ENCODE measurements at regions not wholly inside any gene's neighbourhood (a gene's known extent, or its start where the extent isn't known, plus 50 kb on each side); places are given as distances from the start of the nearest gene placed in this dataset.

- Histone ChIP-seq H4K91ac (replicated peaks; ENCODE audit: insufficient read length, low read length) (no peak overlapping the region), H3K23me2 (ENCODE audit: low read depth, low read length) (no peaks in the 10 kb centered on the region), H4K8ac (ENCODE audit: extremely low read depth, insufficient read depth, low read length) (no peak overlapping the region), H4K5ac (ENCODE audit: insufficient read length, low read depth, low read length) (no peak overlapping the region), H2AK5ac (ENCODE audit: low read depth, low read length) (no peak overlapping the region), H3K79me1 (ENCODE audit: low read depth, low read length) (no peaks in the 10 kb centered on the region), H3K9me3 (ENCODE audit: insufficient read depth in 2 of 2, low read depth in 1 of 2, low read length in 1 of 2) (no peaks in the 10 kb centered on the region), H3K23ac (ENCODE audit: insufficient read length) (no peak overlapping the region), H3K4me3 (ENCODE audit: extremely low read depth in 1 of 4, insufficient read depth in 2 of 4, low read depth in 3 of 4, low read length in 4 of 4) (no peak overlapping the region), H3K4me2 (ENCODE audit: insufficient read depth in 1 of 2, low read depth in 2 of 2, low read length in 2 of 2) (no peak overlapping the region), H3K4me1 (replicated peaks in 1 of 4; ENCODE audit: control insufficient read depth in 3 of 4, insufficient read depth in 4 of 4, low read length in 3 of 4) (no peaks in the 10 kb centered on the region; a peak in 1 of 7 replicates), H2AFZ (ENCODE audit: low read length) (no peak overlapping the region), H3K27me3 (replicated peaks in 1 of 4; ENCODE audit: control insufficient read depth in 3 of 4, extremely low read depth in 1 of 4, insufficient read depth in 3 of 4, low read length in 3 of 4) (no peaks in the 10 kb centered on the region), H3K9ac (replicated peaks in 1 of 4; ENCODE audit: extremely low read depth in 1 of 4, low read depth in 3 of 4, low read length in 3 of 4) (no peak overlapping the region), H4K20me1 (replicated peaks in 1 of 2; ENCODE audit: control insufficient read depth in 1 of 2, insufficient read depth in 2 of 2, low read length in 2 of 2) (no peaks in the 10 kb centered on the region), H2BK20ac (ENCODE audit: low read length) (no peak overlapping the region), H3K18ac (ENCODE audit: extremely low read depth, low read length) (no peak overlapping the region), H3K79me2 (ENCODE audit: control insufficient read depth in 1 of 2, insufficient read depth in 2 of 2, low read length in 2 of 2) (no peaks in the 10 kb centered on the region), H2BK120ac (replicated peaks; ENCODE audit: low read depth, low read length) (no peak overlapping the region), H2BK5ac (ENCODE audit: low read depth, low read length) (no peak overlapping the region), H3K14ac (ENCODE audit: insufficient read length) (no peak overlapping the region), H3K56ac (replicated peaks; ENCODE audit: insufficient read length, low read depth, low read length) (no peak overlapping the region), H3K27ac (ENCODE audit: low read depth, low read length) (no peak overlapping the region), H2BK15ac (ENCODE audit: low read length) (no peak overlapping the region), H3K4ac (replicated peaks; ENCODE audit: insufficient read length, low read depth, low read length) (no peak overlapping the region), H2BK12ac (ENCODE audit: low read depth, low read length) (no peak overlapping the region), H3K36me3 (ENCODE audit: control insufficient read depth in 2 of 4, insufficient read depth in 4 of 4, low read length in 3 of 4) (no peaks in the 10 kb centered on the region)
- TF ChIP-seq FOSL1 (IDR thresholded peaks at IDR 0.05; ENCODE audit: insufficient read depth, low read depth, low read length) (no peak), MAX (IDR thresholded peaks at IDR 0.05) (no peak), PHF8 (conservative IDR thresholded peaks at IDR 0.05; ENCODE audit: low read depth, low read length) (no peak), YY1 (IDR thresholded peaks at IDR 0.05; ENCODE audit: low read depth, low read length) (no peak)
- no peak for DNase-seq (ENCODE audit: low read depth in 1 of 2, low spot score in 2 of 2)
- FAIRE-seq = no peak
- POLR2A ChIA-PET (ENCODE audit: partially characterized antibody) = no interaction called here
- WGBS, 2 experiments (ENCODE audit: extremely low coverage in 1 of 2, insufficient coverage in 1 of 2, insufficient read length in 1 of 2, insufficient replicate concordance in 2 of 2, low coverage in 1 of 2, low lambda C conversion rate in 2 of 2, missing lambda C conversion rate in 1 of 2) = 91% methylated on average over 1 of the region's 1 CpG; no CpG with 5 or more reads in 1 of the 2 experiments
- CTCF ChIA-PET (ENCODE audit: partially characterized antibody) = interaction anchor here (1.1 to 1.4 kb wide), 2 partner anchors 277 to 321 kb away, joined by 4 read pairs; no protein-coding TSS in a partner anchor
Observed at GRCh38 chr13:103190841-103191240, 124.6 kb upstream of the SLC10A2 start.
